Liver (tissue), 8 donors: ENCODE measurements at regions not wholly inside any gene's neighbourhood (a gene's known extent, or its start where the extent isn't known, plus 50 kb on each side); places are given as distances from the start of the nearest gene placed in this dataset.

Experiments used
- DNase-seq: peaks from one replicate; pipeline ENCODE4 v3.0.0-alpha.2; 2017; ENCODE audit warnings: low spot score
- H3K27ac ChIP-seq, 2 donors: one replicate each; pipeline ENCODE4 v1.7.0; 2013; ENCODE audit warnings: inconsistent platforms in 2 of 2, low read length in 2 of 2, control low read depth in 1 of 2, low read depth in 1 of 2, mild to moderate bottlenecking in 1 of 2
- H3K27me3 ChIP-seq, 4 donors: one replicate each; pipeline versions ENCODE4 v1.6.1 to v1.7.0; 2013; ENCODE audit warnings: low read length in 3 of 4, inconsistent platforms in 1 of 4, mild to moderate bottlenecking in 1 of 4, moderate library complexity in 1 of 4; ENCODE audit not compliant: control insufficient read depth in 4 of 4, insufficient read depth in 4 of 4
- H3K36me3 ChIP-seq, 4 donors: one replicate each; pipeline versions ENCODE4 v1.6.1 to v1.7.0; 2013; ENCODE audit warnings: low read length in 3 of 4, mild to moderate bottlenecking in 3 of 4, low read depth in 1 of 4, moderate library complexity in 1 of 4; ENCODE audit not compliant: control insufficient read depth in 4 of 4, insufficient read depth in 3 of 4
- H3K4me1 ChIP-seq, 4 donors: one replicate each; pipeline versions ENCODE4 v1.6.1 to v1.7.0; 2013; ENCODE audit warnings: low read length in 3 of 4, mild to moderate bottlenecking in 3 of 4, moderate library complexity in 1 of 4; ENCODE audit not compliant: control insufficient read depth in 4 of 4, insufficient read depth in 4 of 4
- H3K4me3 ChIP-seq, 3 donors: one replicate each; pipeline versions ENCODE4 v1.6.1 to v1.7.0; 2013; ENCODE audit warnings: low read length in 3 of 3, control low read depth in 1 of 3, low read depth in 1 of 3, mild to moderate bottlenecking in 1 of 3
- H3K9ac ChIP-seq, 2 donors: one replicate each; pipeline ENCODE4 v1.7.0; 2013; ENCODE audit warnings: low read length in 2 of 2, mild to moderate bottlenecking in 2 of 2, moderate library complexity in 2 of 2, control low read depth in 1 of 2, low read depth in 1 of 2
- H3K9me3 ChIP-seq, 4 donors: one replicate each; pipeline versions ENCODE4 v1.6.1 to v1.7.0; 2013; ENCODE audit warnings: low read length in 3 of 4; ENCODE audit not compliant: control insufficient read depth in 4 of 4
- EGR1 ChIP-seq, 2 donors: IDR thresholded peaks; 2 replicates each; pipeline ENCODE4 v1.6.1; 2016 to 2018; ENCODE audit warnings: antibody characterized with exemption in 2 of 2, low read depth in 2 of 2
- FOXA1 ChIP-seq: IDR thresholded peaks from 2 replicates; pipeline ENCODE4 v1.6.1; 2016; ENCODE audit warnings: antibody characterized with exemption
- FOXA2 ChIP-seq: IDR thresholded peaks from 2 replicates; pipeline ENCODE4 v1.6.1; 2016; ENCODE audit warnings: antibody characterized with exemption
- GABPA ChIP-seq, 2 donors: IDR thresholded peaks in 1 of 2; conservative IDR thresholded peaks in 1 of 2; 2 replicates each; pipeline ENCODE4 v1.6.1; 2016; ENCODE audit warnings: antibody characterized with exemption in 2 of 2, mild to moderate bottlenecking in 1 of 2, moderate library complexity in 1 of 2
- HNF4A ChIP-seq, 2 donors: conservative IDR thresholded peaks; 2 replicates each; pipeline ENCODE4 v1.6.1; 2016; ENCODE audit warnings: antibody characterized with exemption in 2 of 2, mild to moderate bottlenecking in 2 of 2
- HNF4G ChIP-seq: IDR thresholded peaks from 2 replicates; pipeline ENCODE4 v1.6.1; 2016; ENCODE audit warnings: antibody characterized with exemption
- JUND ChIP-seq, 2 donors: IDR thresholded peaks; 2 replicates each; pipeline ENCODE4 v1.6.1; 2016; ENCODE audit warnings: antibody characterized with exemption in 2 of 2
- NR2F2 ChIP-seq: IDR thresholded peaks from 2 replicates; pipeline ENCODE4 v1.6.1; 2016; ENCODE audit warnings: antibody characterized with exemption
- RAD21 ChIP-seq, 2 donors: IDR thresholded peaks; 2 replicates each; pipeline ENCODE4 v1.6.1; 2016; ENCODE audit warnings: antibody characterized with exemption in 2 of 2, mild to moderate bottlenecking in 2 of 2
- RXRA ChIP-seq, 2 donors: IDR thresholded peaks; 2 replicates each; pipeline ENCODE4 v1.6.1; 2017 to 2018; ENCODE audit warnings: antibody characterized with exemption in 2 of 2, mild to moderate bottlenecking in 1 of 2
- SP1 ChIP-seq: IDR thresholded peaks from 2 replicates; pipeline ENCODE4 v1.6.1; 2018; ENCODE audit warnings: antibody characterized with exemption, mild to moderate bottlenecking
- TAF1 ChIP-seq: conservative IDR thresholded peaks from 2 replicates; pipeline ENCODE4 v1.6.1; 2016; ENCODE audit warnings: antibody characterized with exemption, mild to moderate bottlenecking
- WGBS: extraction: QIAGEN DNeasy Blood & Tissue Kit; methylation state at CpG from one replicate; pipeline ENCODE4 v1.1.7; 2013; 5-methylcytosine and 5-hydroxymethylcytosine counted together
- TF ChIP-seq, protein P1 (sequence below): IDR thresholded peaks from 2 replicates; pipeline ENCODE4 v1.6.1; 2016; ENCODE audit warnings: antibody characterized with exemption
- TF ChIP-seq, protein P2 (sequence below): IDR thresholded peaks from 2 replicates; pipeline ENCODE4 v1.6.1; 2016; ENCODE audit warnings: antibody characterized with exemption
- TF ChIP-seq, protein P3 (sequence below): IDR thresholded peaks from 2 replicates; pipeline ENCODE4 v1.6.1; 2016; ENCODE audit warnings: antibody characterized with exemption, mild to moderate bottlenecking
- TF ChIP-seq, protein P4 (sequence below): fragments of 150-350 bp; IDR thresholded peaks from 2 replicates; pipeline ENCODE4 v1.5.1; 2017; ENCODE audit warnings: improper control_type of control experiment, low read depth, low read length; ENCODE audit not compliant: missing input control
- TF ChIP-seq, protein P5 (sequence below): IDR thresholded peaks from 2 replicates; pipeline ENCODE4 v1.6.1; 2016; ENCODE audit warnings: antibody characterized with exemption
- donor health status: healthy.
- donor health status: healthy.
- donor health status: healthy.
- donor health status: healthy.
- donor health status: healthy.

DNA sequence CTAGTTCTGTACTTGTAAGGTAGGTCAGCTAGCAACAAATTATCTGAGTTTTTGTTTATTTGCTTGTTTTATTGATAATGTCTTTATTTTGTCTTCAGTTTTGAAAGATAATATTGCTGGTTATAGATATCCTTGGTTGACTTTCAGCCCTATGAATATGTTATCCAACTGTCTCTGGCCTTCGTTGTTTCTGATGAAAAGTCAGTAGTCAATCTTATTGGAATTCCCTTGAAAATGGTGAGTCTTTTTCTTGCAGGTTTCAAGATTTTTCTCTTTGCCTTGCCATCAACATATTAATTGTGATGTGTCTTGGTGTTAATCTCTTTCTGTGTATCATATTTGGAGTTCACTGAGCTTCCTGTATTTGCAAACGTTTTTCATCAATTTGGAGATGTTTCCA is 113.1 kb upstream of the NEIL3 start (continued):
- TF ChIP-seq, protein P1, sequence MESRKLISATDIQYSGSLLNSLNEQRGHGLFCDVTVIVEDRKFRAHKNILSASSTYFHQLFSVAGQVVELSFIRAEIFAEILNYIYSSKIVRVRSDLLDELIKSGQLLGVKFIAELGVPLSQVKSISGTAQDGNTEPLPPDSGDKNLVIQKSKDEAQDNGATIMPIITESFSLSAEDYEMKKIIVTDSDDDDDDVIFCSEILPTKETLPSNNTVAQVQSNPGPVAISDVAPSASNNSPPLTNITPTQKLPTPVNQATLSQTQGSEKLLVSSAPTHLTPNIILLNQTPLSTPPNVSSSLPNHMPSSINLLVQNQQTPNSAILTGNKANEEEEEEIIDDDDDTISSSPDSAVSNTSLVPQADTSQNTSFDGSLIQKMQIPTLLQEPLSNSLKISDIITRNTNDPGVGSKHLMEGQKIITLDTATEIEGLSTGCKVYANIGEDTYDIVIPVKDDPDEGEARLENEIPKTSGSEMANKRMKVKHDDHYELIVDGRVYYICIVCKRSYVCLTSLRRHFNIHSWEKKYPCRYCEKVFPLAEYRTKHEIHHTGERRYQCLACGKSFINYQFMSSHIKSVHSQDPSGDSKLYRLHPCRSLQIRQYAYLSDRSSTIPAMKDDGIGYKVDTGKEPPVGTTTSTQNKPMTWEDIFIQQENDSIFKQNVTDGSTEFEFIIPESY: no peak

DNA sequence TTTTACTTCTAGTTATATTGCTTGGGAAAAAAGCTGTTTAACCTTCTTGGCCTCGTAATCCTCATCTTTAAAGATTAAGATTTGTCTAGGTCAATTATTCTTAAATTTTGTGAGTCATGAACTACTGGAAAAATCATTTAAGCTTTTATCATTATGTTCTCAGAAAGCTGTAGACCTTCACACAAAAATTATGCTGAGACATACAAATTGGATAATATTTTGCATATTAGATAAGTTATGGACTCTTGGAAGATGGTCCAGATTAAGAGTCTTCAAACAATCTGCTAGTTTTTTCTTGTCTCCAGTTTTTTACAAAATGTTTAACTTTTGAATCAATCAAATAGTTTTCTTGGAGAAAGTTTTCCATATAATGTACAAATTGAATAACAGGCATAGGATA is 108.1 kb upstream of the NEIL3 start:
- whole genome bisulfite sequencing: 51% methylated on average over 1 of the region's 1 CpG
- Histone ChIP-seq H3K27ac (no peak overlapping the region), H3K4me1 (no peaks in the 10 kb centered on the region), H3K4me3 (no peak overlapping the region), H3K36me3 (no peaks in the 10 kb centered on the region), H3K9ac (no peak overlapping the region), H3K9me3 (no peaks in the 10 kb centered on the region), H3K27me3 (no peaks in the 10 kb centered on the region)
- DNase-seq: no peak
- TF ChIP-seq TAF1 (no peak), RAD21 (IDR thresholded peaks at IDR 0.05) (no peak), EGR1 (IDR thresholded peaks at IDR 0.05; ENCODE audit: low read depth in 2 of 2) (no peak), NR2F2 (no peak), SP1 (no peak), RXRA (IDR thresholded peaks at IDR 0.05) (no peak), JUND (IDR thresholded peaks at IDR 0.05) (no peak), GABPA (IDR thresholded peaks at IDR 0.05 in 1 of 2, conservative IDR thresholded peaks at IDR 0.05 in 1 of 2) (no peak), FOXA2 (no peak), HNF4A (conservative IDR thresholded peaks at IDR 0.05) (no peak), HNF4G (no peak), FOXA1 (no peak)
- TF ChIP-seq, protein P2, sequence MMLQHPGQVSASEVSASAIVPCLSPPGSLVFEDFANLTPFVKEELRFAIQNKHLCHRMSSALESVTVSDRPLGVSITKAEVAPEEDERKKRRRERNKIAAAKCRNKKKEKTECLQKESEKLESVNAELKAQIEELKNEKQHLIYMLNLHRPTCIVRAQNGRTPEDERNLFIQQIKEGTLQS: no peak
- TF ChIP-seq, protein P1: no peak
- TF ChIP-seq, protein P3, sequence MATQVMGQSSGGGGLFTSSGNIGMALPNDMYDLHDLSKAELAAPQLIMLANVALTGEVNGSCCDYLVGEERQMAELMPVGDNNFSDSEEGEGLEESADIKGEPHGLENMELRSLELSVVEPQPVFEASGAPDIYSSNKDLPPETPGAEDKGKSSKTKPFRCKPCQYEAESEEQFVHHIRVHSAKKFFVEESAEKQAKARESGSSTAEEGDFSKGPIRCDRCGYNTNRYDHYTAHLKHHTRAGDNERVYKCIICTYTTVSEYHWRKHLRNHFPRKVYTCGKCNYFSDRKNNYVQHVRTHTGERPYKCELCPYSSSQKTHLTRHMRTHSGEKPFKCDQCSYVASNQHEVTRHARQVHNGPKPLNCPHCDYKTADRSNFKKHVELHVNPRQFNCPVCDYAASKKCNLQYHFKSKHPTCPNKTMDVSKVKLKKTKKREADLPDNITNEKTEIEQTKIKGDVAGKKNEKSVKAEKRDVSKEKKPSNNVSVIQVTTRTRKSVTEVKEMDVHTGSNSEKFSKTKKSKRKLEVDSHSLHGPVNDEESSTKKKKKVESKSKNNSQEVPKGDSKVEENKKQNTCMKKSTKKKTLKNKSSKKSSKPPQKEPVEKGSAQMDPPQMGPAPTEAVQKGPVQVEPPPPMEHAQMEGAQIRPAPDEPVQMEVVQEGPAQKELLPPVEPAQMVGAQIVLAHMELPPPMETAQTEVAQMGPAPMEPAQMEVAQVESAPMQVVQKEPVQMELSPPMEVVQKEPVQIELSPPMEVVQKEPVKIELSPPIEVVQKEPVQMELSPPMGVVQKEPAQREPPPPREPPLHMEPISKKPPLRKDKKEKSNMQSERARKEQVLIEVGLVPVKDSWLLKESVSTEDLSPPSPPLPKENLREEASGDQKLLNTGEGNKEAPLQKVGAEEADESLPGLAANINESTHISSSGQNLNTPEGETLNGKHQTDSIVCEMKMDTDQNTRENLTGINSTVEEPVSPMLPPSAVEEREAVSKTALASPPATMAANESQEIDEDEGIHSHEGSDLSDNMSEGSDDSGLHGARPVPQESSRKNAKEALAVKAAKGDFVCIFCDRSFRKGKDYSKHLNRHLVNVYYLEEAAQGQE: no peak
- TF ChIP-seq, protein P4, sequence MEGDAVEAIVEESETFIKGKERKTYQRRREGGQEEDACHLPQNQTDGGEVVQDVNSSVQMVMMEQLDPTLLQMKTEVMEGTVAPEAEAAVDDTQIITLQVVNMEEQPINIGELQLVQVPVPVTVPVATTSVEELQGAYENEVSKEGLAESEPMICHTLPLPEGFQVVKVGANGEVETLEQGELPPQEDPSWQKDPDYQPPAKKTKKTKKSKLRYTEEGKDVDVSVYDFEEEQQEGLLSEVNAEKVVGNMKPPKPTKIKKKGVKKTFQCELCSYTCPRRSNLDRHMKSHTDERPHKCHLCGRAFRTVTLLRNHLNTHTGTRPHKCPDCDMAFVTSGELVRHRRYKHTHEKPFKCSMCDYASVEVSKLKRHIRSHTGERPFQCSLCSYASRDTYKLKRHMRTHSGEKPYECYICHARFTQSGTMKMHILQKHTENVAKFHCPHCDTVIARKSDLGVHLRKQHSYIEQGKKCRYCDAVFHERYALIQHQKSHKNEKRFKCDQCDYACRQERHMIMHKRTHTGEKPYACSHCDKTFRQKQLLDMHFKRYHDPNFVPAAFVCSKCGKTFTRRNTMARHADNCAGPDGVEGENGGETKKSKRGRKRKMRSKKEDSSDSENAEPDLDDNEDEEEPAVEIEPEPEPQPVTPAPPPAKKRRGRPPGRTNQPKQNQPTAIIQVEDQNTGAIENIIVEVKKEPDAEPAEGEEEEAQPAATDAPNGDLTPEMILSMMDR: no peak
- TF ChIP-seq, protein P5, sequence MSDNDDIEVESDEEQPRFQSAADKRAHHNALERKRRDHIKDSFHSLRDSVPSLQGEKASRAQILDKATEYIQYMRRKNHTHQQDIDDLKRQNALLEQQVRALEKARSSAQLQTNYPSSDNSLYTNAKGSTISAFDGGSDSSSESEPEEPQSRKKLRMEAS: no peak
